Left renal cortex interstitium (tissue), 4 donors: ENCODE measurements at regions not wholly inside any gene's neighbourhood (a gene's known extent, or its start where the extent isn't known, plus 50 kb on each side); places are given as distances from the start of the nearest gene placed in this dataset.
"Not testable (repeated sequence)": the region's sequence is repeated elsewhere in the genome, so short reads cannot be mapped to it uniquely, and the experiment has no call there.

Source experiments
- DNase-seq, 4 donors: peaks; one replicate each; pipeline ENCODE4 v3.0.0-alpha.2; 2013; ENCODE audit warnings: low read depth in 4 of 4, low spot score in 2 of 4, missing footprints in 1 of 4

DNA sequence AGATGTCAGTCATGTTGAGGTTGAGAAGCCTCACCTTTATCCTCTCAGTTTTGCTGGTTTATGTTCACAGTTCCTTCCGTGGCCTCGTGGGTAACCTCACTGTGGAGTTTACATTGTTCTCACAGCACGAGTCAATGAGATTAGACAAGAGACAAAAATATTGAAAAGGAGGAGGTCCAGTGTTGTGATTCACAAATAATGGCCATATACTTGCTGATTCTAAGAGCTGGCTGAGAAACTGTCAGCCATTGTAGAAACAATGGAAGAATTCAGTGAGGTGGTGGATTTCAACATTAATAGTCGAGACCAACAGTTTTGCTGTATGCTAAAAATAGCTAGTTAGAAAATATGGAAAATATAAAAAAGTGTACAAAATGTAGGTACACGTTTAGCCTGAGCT lies 176.4 kb upstream of the WSCD1 start:
- no peak for DNase-seq

DNA sequence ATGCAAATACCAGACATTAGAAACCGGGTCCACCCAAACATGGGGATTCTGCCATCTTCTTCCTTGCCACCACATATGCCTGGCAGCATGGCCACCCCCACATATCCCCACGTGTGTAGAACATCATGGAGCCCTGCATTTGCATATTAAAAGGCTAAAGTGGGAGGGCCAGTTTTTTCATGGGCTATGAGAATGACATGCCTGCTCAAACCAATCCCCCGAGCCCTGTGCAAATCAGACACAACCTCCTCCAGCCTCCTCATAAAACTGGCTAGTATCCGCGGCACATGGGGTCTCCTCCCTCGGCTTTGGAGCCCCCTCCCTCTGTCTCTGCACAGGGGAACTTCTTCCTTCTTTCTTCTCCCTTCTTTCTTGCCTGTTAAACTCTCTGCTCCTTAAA lies 174.9 kb upstream of the WSCD1 start:
- DNase-seq = no peak

DNA sequence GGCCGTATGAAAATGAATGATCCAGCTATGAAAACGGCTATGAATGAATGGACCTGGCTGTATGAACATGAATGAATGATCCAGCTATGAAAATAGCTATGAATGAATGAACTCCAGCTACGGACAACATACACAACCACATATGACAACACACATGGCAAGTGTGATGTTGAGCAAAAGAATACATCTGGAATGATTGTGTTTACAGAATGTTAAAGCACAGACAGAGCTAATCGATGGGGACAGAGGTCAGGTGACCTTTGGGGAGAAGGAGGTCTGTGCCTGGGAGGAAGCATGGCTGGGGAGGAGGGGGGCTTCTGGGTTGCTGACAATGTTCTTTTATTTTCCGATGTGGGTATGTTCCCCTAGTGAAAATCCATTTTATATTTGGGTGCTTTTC lies 174.0 kb upstream of the WSCD1 start:
- DNase-seq = no peak

DNA sequence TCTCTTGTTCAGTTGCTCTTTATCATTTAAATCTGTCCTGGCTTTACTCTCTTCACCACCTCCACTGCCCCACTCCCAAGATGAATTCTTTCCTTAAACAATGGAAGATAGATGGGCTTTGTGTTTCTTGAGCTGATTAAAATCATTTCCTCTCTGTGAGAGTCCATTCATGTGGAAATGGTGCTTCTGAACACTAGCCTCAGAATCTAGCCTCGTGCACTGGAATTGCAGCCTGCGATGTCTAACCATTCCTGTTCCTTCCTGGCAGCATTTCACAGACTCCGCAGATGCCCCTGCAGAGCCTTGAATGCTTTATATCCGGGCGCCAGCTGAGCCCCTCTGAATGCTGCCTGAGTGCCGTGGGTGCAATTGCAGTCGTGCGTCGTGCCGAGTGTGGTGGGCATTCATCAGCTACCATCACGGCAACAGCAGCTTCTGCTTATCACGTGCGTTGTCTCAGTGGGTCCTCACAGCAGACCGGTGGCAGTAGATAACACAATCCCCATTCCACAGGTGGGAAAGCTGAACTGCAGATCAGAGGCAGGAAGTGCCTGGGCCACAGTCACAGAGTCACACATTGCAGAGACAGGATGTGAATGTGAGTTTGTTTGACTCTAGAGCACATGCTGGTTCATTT lies 172.8 kb upstream of the WSCD1 start:
- DNase-seq = no peak

DNA sequence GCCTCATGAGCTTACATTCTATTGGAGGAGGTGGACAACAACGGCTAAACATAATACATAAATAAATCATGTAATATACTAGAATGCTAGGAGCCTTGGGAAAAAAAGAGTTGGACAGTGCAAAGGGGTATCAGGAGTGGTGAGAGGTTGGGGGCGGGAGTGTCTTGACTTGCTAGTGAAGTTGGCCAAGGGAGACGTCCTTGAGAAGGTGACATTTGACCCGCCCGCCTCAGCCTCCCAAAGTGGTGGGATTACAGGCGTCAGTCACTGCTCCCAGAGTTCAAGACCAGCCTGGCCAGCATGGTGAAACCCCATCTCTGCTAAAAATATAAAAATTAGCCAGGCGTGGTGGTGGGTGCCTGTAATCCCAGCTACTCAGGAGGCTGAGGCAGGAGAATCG lies 172.2 kb upstream of the WSCD1 start:
- not testable (repeated sequence) for DNase-seq

DNA sequence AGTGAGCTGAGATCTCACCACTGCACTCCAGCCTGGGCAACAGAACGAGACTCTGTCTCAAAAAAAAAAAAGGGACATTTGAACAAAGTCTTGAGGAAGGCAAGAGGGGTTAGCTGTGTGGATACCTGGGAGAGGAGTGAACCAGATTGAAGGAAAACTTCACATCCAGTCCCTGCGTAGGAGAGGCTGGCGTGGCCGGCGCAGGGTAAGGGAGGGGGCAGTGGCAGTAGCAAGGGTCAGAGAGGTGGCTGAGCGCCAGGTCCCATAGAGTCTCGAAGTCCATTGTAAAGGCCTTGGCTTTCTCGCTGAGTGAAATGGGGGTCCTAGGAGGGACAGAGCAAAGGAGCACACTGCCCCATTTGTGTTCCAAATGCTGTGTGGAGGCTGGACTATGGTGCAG lies 171.8 kb upstream of the WSCD1 start:
- DNase-seq = no peak

DNA sequence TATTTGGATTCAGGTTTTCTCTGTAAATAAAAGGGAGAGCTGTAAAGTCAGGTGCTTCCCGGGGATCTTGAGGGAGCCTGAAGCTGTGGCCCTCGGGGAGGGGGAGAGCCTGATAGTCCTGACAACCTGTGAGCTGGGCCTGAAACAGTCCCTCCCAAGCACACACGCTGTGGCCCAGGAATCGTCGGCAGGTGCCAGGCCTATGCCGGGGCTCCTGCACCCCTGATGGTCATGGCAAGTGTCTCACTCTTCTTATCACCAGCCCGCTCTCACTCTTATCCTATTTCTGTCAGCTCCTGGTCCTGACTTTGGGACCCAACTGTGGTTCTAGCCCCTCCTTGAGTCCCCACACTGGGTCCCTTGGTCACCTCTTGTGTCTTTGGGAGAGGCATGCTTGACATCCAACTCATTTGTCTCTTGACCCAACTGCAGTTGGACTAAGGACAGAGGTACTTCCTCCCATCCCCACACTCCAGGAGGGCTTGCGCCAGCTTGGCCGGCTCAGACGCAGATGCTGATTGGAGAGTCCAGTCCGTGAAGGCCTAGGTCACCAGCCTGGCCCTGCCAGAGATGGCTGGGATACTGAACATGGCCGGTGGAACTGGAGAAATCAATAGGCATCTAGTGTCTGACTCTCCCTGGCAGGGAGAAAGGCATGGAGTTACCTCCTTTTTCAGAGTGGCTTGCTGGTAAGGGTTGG lies 170.5 kb upstream of the WSCD1 start:
- DNase-seq = no peak

DNA sequence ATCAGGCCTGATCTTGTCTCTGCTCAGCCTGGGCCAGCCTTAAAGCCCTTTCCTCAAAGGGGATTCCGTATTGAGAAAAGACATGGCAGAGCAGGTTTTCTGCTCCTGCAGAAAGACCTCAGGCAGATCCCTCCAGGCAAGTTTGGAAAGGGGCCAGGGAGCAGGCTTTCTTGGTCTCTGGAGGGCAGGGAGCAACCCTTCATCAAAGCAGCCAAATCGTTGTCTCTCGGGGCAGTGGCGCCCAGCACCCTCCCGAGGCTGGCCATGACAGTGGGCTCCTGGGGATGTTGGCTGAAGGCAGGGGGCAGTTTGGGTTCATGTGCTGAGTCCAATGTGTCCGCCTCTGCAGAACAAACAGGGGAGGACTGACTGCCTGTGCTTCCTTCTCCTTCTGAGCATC lies 168.4 kb upstream of the WSCD1 start:
- no peak for DNase-seq

DNA sequence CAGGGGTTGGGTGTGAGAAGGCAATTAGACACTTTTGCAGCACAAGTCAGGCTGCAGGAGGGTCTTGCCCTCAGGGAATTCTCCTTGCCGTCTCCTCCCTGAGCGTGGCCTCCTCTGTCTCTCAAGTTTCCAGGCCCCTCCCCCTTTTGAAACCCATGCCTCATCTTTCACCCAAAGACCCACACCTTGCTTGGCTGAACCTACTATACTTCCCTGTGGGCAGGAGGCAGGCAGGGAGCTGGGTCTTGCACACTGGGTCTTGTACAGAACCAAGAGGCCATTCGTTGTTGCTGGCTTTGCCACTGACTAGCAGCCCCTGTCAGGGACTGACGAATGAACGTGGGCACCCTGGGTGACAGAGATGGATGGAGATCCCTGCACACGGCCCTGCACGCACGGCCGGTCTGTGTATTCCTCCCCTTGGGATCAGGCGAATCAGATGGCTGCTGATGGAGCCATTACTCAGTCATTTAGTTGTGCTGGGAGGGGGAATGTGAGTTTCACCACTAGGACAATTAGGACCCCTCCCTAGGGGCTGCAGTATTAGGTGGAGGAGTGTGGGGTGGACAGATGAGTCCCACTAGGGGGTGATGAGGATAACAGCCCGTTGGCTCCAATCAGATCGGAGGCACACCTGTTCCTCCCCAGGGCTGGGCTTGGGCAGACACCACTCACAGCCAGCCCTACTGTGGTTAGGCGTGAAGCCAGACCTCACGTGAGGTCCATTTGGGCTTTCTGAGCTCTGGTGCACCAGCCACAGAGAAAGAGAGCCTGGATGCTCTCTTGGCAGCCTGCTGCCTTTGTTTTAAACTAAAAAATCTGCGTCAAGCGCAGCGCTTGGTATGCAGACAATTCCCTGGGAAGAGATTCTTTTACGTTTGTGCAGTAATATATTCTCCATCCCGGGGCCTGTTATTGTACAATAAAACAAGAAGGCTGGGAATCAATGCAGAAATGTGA lies 167.7 kb upstream of the WSCD1 start:
- no peak for DNase-seq

DNA sequence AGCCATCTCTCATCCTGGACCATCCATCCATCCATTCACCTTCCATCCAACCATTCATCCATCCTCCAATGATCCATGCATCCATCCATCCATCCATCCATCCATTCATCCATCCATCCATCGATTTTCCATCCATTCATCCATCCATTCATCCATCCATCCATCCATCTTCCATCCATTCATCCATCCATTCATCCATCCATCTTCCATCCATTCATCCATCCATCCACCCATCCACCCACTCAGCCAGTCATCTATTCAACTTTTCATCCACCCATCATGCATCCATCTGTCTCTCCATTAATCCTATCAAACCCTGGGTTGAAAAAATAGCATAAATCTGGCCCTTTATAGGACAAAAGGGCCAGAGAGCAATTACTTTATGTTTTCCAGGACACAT lies 158.3 kb upstream of the WSCD1 start:
- DNase-seq = no peak

DNA sequence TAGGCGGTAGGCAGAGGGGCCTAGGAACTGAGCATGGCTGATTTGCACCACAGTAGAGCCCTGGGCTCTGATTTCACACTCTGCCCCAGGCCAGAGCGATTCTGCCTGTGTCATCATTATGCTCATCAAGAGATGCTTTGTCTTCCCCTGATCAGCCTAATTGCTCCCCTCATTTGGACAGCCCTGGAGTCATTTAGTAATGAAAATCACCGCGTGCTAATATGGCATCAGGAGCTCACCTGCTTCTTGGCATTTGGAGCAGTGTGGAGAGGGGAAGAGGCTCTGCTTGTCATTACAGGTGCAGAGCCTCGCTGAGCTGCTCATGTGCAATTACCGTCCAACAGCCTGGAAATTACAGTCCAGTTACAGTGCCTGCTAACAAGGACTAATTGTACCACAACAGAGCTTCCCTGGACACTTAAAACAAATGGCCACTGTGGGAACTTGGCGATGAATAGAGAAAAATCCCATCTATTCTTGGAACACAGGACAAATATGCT lies 157.1 kb upstream of the WSCD1 start:
- no peak for DNase-seq

DNA sequence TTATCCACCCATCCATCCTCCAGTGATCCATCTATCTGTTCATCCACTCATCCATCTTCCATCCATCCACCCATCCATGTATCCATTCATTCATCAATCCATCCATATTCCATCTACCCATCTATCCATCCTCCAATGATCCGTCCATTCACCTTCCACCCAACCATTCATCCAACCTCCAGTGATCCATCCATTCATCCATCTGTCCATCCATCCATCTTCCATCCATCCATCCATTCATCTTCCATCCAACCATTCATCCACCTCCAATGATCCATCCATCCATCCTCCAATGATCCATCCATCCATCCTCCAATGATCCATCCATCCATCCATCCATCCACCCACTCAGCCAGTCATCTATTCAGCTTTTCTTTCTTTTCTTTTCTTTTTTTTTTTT lies 156.5 kb upstream of the WSCD1 start:
- no peak for DNase-seq

DNA sequence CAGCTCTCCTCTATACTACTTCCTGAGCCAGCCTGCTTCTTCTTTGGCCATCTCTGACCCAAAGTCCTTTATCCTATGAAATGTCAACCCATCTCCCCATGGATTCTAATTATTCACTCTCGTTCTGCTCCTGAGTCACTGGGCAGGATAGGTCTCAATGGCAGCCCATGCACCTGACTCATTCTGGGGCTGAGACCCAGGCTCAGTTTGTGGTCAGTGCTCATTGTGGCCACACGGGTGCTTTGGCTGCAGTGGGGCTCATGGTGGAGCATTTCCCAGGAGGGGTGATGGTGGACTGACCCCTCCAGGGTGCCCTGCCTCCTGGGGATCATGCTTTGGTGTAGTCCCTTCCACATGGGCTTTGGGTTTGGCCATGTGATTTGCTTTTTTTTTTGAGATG lies 154.8 kb upstream of the WSCD1 start:
- no peak for DNase-seq

DNA sequence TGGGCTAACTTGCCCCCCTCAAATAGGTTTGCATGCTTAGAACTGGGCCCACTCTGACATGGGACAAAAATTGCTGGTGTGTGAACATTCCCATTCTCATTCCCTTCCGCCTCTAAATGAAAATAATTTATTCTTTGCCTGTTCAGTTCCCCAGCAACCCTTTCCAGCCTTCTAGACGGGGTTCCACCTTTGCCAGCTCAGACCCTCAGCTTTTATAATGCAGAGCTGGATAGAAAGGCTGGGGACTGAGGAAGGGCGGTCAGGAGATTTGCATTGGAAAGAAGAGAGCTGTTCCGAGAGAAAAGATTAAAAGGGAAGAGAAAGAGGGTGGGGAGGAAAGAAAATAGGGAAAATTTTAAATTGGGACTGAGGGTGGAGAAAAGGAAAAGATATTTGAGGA lies 151.1 kb upstream of the WSCD1 start:
- no peak for DNase-seq

DNA sequence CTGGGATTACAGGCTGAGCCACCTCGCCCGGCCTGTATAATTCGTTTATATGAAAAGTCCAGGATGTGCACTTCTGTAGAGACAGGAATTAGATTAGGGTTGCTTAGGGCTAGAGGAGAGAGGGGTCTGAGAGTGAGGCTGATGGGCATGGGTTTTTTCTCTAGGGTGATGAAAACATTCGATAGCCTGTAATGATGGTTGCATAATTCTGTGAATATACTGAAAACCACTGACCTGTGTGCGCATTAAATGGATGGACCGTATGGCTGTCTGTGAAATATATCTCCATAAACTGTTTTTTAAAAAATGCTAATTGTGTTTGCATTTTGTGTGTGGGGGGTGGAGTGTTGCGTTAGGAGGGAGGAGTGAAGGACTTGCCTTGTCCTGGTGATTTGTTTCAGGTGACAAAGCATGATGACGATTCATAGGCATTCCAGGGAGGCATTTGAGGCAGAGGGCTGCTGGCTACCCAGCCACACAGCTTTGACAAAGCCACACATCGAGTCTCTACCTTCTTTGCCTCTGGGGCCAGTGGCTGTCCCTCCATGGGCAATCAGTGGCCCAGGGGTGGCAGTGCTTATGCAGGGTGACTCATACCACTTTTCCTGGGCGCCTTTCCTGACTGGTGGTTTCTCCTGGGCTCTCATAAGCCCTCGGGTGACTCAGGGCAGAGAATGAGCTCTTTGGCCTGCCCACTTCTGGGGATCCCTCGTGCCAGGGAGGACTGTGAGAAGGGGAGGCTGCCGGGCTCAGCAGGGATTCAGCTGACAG lies 148.5 kb upstream of the WSCD1 start:
- no peak for DNase-seq

DNA sequence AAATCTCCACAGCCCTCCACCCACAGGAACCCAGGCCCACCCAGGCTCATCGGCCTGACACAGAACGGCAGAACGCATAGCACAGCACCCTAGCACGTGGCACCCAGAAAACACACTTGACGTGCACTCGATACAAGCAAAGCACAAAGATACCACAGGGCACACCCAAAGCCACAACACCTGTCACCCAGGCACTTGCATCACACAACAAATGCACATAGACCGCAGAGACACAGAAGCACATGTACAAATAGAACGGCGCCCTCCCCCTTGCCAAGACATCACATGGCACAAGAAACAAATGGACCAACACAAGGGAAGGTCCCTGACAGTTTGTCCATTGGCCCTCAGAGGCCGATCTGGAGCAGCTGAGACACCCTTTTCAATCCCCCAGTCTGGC lies 147.7 kb upstream of the WSCD1 start:
- no peak for DNase-seq

DNA sequence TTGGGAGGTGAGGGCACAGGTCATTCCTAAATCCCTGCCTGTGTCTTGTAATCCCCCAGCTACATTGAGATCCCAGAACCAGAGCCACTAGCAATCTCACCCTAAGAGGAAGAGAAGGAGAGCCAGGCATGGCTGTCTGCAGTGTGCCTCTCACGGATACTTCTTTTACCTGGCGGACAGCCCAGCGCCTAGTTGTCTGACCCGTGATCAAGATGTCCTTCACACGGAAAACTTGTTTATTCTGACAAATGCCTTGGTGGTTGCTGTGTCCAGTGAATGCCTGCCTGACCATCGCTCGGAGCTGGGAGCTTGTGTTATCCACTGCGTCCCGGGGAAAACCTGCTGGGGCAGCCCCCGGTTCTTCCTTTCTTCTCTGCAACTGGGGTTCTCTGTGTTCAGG lies 140.5 kb upstream of the WSCD1 start:
- no peak for DNase-seq

DNA sequence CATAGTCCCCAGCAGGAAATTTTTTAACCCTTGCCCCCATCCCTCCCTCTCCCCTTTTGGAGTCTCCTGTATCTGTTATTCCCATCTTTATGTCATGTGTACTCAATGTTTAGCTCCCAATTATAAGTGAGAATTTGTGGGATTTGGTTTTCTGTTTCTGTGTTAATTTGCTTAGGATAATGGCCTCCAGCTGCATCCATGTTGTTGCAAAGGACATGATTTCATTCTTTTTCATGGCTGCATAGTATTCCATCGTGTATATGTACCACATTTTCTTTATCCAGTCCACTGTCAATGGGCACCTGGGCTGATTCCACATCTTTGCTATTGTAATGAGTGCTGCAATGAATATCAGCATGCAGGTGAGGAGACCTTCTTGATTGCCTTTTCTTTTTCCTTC lies 139.6 kb upstream of the WSCD1 start:
- not testable (repeated sequence) for DNase-seq

DNA sequence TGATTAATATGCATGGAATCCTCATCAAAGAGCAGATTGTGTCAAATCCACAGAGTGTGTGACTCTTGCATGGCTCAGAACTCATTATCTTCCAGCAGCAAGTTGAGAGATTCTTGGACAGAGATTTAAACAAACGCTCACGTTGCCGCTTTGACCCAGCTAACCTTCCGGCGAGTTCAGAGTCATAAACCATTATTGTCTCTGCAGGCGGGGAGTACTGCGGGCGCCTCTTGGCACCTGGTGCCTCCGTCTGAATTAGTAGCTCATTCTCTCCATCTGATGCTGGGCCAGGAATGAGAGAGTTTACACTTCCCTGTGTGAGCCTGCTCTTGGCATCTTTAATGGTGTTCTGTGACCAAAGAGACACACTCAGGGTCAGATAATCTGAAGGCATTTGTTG lies 138.6 kb upstream of the WSCD1 start:
- peak in 1 of 4 donors; percentile 39 for DNase-seq

DNA sequence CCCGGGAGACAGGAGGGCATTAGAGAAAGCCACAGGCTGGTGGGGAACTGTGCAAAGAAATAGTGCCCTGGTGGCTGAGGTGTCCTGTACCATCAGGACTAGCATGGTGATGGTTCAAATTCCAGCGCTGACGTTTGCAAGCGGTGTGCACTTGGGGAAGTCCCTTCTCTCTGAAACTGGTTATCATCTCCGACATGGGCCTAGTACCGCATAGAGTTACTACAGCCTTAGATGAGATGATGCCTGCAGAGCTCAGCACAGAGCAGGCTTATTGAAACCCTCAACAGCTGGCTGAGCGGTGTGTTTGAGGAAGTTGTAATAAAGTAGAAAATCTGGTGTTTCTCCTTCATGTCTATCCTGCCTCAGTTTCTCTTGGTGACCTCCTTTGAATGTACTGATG lies 136.7 kb upstream of the WSCD1 start:
- no peak for DNase-seq

DNA sequence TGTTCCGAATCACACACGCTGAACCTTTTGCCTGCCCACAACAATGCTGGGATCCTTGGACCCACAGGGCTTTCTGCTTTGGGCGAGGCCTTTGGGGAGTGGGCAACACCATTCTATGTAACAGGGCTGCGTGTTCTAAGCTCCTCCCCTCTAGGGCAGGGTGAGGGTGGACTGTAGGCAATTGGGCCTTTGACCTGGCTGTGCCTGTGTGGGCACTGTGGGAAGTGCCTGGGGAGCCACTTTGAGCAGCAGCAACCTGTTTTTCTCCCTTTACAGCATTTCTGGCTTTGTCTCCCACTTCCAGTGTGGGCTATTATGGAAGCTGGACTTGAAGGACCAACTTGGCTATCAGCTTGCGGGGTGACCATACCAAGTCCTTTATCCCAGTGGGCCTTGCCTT lies 128.9 kb upstream of the WSCD1 start:
- DNase-seq = no peak
